AG04450 (cell line): ENCODE measurements at regions not wholly inside any gene's neighbourhood (a gene's known extent, or its start where the extent isn't known, plus 50 kb on each side); places are given as distances from the start of the nearest gene placed in this dataset.

ENCODE experiments used
- CTCF ChIA-PET: fragments of 300-600, 350-600 bp; formaldehyde crosslinking; extraction: SDS; loops from one replicate; lab custom pipeline; 2022; ENCODE audit warnings: antibody characterized with exemption, inconsistent platforms; lab: Charles Lee
- POLR2A ChIA-PET: fragments of 350-600 bp; formaldehyde crosslinking; extraction: SDS; loops from one replicate; lab custom pipeline; 2021; ENCODE audit warnings: antibody characterized with exemption, inconsistent platforms; lab: Yijun Ruan, JAX
- DNase-seq: peaks from one replicate; pipeline ENCODE4 v3.0.0-alpha.2; 2011; ENCODE audit warnings: low read depth, low spot score
- H3K27ac ChIP-seq: one replicate; pipeline ENCODE4 v1.5.1; 2012; ENCODE audit warnings: low read depth, low read length, control low read depth
- H3K27me3 ChIP-seq: one replicate; pipeline ENCODE4 v1.6.0; 2012; ENCODE audit warnings: low read length; ENCODE audit not compliant: control insufficient read depth, insufficient read depth
- H3K4me3 ChIP-seq: 2 replicates; pipeline ENCODE4 v1.5.1; 2011; ENCODE audit warnings: mild to moderate bottlenecking, low read depth, low read length, control low read depth
- H3K9me3 ChIP-seq: 2 replicates; pipeline ENCODE4 v1.5.1; 2012; ENCODE audit warnings: low read length; ENCODE audit not compliant: control insufficient read depth, insufficient read depth
- CTCF ChIP-seq: IDR thresholded peaks from 2 replicates; pipeline ENCODE4 v1.5.1; 2011; ENCODE audit warnings: low read depth, low read length, control low read depth, inconsistent platforms

GRCh38 chr6:41487860-41488432, 58.2 kb upstream of the FOXP4 start:
- H3K27me3 ChIP-seq: no peaks in the 10 kb centered on the region
- peak overlapping the region; percentile 73 for H3K27ac ChIP-seq
- no peak for DNase-seq
- TF ChIP-seq CTCF: no peak
- ChIA-PET CTCF (interaction anchor here (0.8 kb wide), 1 partner anchor 24 kb away, joined by 3 read pairs; no protein-coding TSS in a partner anchor), POLR2A (interaction anchor here (1.0 to 1.5 kb wide), 2 partner anchors 10 to 22 kb away, joined by 4 to 5 read pairs; no protein-coding TSS in a partner anchor)
- no peak overlapping the region for H3K4me3 ChIP-seq
- no peaks in the 10 kb centered on the region for H3K9me3 ChIP-seq

GRCh38 chr6:41488433-41489119, 57.6 kb upstream of the FOXP4 start:
- DNase-seq: peak; percentile 71
- 0 out of 2 replicates have a peak overlapping the region, but pooled peaks have one; percentile 15 for H3K4me3 ChIP-seq
- no peak for TF ChIP-seq CTCF
- H3K27me3 ChIP-seq: no peaks in the 10 kb centered on the region
- no peaks in the 10 kb centered on the region for H3K9me3 ChIP-seq
- H3K27ac ChIP-seq: peak overlapping the region; percentile 88
- POLR2A ChIA-PET: interaction anchor here (0.6 to 1.5 kb wide), 3 partner anchors 8 to 21 kb away, joined by 3 to 5 read pairs (median 4); no protein-coding TSS in a partner anchor
- CTCF ChIA-PET: interaction anchor here (0.8 kb wide), 1 partner anchor 25 kb away, joined by 3 read pairs; no protein-coding TSS in a partner anchor

- Histone ChIP-seq H3K4me3 (no peak overlapping the region), H3K27ac (peak overlapping the region; percentile 88), H3K27me3 (no peaks in the 10 kb centered on the region), H3K9me3 (no peaks in the 10 kb centered on the region)
- TF ChIP-seq CTCF: no peak
- ChIA-PET POLR2A (interaction anchor here (1.0 to 1.5 kb wide), 2 partner anchors 9 to 21 kb away, joined by 4 to 5 read pairs; no protein-coding TSS in a partner anchor), CTCF (no interaction called here)
- no peak for DNase-seq
Measured at GRCh38 chr6:41489120-41489851, 56.9 kb upstream of the FOXP4 start.

GRCh38 chr6:41492261-41492891, 53.8 kb upstream of the FOXP4 start:
- DNase-seq: no peak
- H3K9me3 ChIP-seq: no peaks in the 10 kb centered on the region
- no peak for TF ChIP-seq CTCF
- no peak overlapping the region for H3K4me3 ChIP-seq
- no peak overlapping the region for H3K27ac ChIP-seq
- CTCF ChIA-PET: no interaction called here
- POLR2A ChIA-PET: no interaction called here
- peaks cover 4% of the 10 kb centered on the region for H3K27me3 ChIP-seq
